Left kidney (tissue), 1 donor: ENCODE measurements at regions not wholly inside any gene's neighbourhood (a gene's known extent, or its start where the extent isn't known, plus 50 kb on each side); places are given as distances from the start of the nearest gene placed in this dataset.

Source experiments
- DNase-seq: peaks from one replicate; pipeline ENCODE4 v3.0.0-alpha.2; 2013

DNA sequence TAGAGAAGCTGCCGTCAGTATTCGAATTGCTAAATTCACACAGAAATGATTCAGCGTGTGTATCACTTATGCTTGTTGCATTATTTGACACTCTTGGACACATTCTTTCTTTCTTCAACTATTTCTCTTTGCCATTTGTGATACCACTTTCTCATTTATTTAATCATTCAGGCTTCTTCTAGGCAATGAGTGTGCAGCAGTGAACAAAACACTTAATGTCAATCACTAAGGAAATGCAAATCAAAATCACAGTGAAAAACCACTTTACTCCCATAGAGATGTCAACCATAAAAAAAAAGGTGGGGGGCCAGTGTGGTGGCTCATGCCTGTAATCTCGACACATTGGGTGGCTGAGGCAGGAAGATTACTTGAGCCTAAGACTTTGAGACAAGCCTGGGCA is 214.6 kb downstream of the FLRT2 start:
- no peak for DNase-seq

DNA sequence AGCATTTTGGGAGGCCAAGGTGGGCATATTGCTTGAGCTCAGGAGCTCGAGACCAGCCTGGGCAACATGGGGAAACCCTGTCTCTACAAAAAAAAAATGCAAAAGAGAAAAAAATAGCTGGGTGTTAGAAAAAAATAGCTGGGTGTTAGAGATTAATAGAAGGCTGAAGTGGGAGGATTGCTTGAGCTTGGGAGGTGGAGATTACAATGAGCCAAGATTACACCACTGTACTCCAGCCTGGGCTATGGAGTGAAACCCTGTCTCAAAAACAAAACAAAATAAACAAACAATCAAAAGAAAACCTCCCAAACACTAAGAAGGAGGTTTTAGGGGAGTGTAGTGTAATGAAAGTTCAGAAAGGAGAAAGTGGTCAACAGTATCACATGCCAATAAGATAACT is 202.1 kb downstream of the FLRT2 start:
- DNase-seq, result no peak

GRCh38 chr14:85731186-85731585 is 201.2 kb downstream of the FLRT2 start:
- DNase-seq, result no peak

DNA sequence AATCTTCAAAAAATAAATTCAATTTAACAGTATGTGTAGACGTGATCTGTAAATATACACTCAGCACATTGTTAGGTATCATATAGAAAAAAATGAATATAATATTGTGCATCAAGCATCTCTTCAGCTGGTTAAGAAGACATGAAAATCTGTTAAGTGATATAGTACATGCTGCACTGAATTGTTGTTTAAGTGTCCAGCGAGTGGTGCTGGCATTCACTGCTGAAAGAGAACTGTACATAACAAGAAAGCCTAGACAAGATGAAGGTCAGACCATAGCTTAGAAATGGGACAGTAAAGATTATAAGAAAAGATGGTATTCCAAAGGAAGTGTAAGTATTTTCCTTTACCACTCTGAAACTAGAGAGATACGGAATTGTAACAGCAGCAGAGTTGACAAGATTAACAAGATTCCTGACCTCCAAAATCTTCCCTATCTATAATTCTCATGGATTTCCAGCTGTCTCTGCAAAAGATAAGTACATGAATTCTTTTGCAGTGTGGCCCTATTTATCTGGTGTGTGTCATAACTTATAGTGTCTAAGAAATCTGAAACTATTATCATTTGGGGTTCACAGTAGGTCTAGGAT is 198.6 kb downstream of the FLRT2 start:
- no peak for DNase-seq

GRCh38 chr14:85714069-85714468 is 184.1 kb downstream of the FLRT2 start:
- no peak for DNase-seq

GRCh38 chr14:85711620-85712019 is 181.7 kb downstream of the FLRT2 start:
- no peak for DNase-seq
